Adrenal gland (tissue), 9 donors: ENCODE measurements at regions not wholly inside any gene's neighbourhood (a gene's known extent, or its start where the extent isn't known, plus 50 kb on each side); places are given as distances from the start of the nearest gene placed in this dataset.

Source experiments
- DNase-seq, 7 donors: peaks; one replicate each; pipeline ENCODE4 v3.0.0-alpha.2; 2019 to 2020
- H3K27ac ChIP-seq, 5 donors: fragments of 200-600 bp; sonication (generic) in 4 of 5; 1 replicate in 3 of 5; 2 replicates in 2 of 5; pipeline versions ENCODE4 v1.5.1 to v1.8.0; 2016 to 2020; ENCODE audit warnings: mild to moderate bottlenecking in 1 of 5
- H3K27me3 ChIP-seq: fragments of 200-600 bp; 2 replicates; pipeline ENCODE4 v1.8.0; 2021
- H3K36me3 ChIP-seq, 2 donors: fragments of 200-600 bp; replicated peaks in 1 of 2; 1 replicate in 1 of 2; 2 replicates in 1 of 2; pipeline versions ENCODE4 v1.5.1 to v1.8.0; 2018 to 2022
- H3K4me1 ChIP-seq, 2 donors: fragments of 200-600 bp; replicated peaks in 1 of 2; 1 replicate in 1 of 2; 2 replicates in 1 of 2; pipeline versions ENCODE4 v1.5.1 to v1.8.0; 2018 to 2021
- H3K4me3 ChIP-seq, 4 donors: fragments of 200-600 bp; sonication (generic) in 3 of 4; one replicate each; pipeline ENCODE4 v1.5.1; 2016 to 2018
- H3K9me3 ChIP-seq, 3 donors: fragments of 200-600 bp; sonication (generic) in 1 of 3; replicated peaks in 1 of 3; 1 replicate in 2 of 3; 2 replicates in 1 of 3; pipeline versions ENCODE4 v1.5.1 to v1.8.0; 2016 to 2021
- CTCF ChIP-seq, 6 experiments: fragments of 450-650 bp in 4 of 6; fragments of 200-600 bp in 2 of 6; sonication (generic) in 1 of 6; IDR thresholded peaks; 1 replicate in 5 of 6; 2 replicates in 1 of 6; pipeline versions ENCODE4 v1.5.1 to v1.8.0; 2016 to 2021; ENCODE audit warnings: antibody characterized with exemption in 6 of 6, mild to moderate bottlenecking in 2 of 6, moderate library complexity in 1 of 6
- POLR2A ChIP-seq, 2 donors: fragments of 450-650 bp; IDR thresholded peaks; one replicate each; pipeline ENCODE4 v1.6.1; 2017; ENCODE audit warnings: antibody characterized with exemption in 2 of 2, mild to moderate bottlenecking in 2 of 2, moderate library complexity in 1 of 2
- WGBS, 4 donors: extraction: QIAGEN DNeasy Blood & Tissue Kit in 2 of 4; methylation state at CpG; one replicate each; pipeline versions ENCODE4 v1.1.5 to v1.1.7; 2013 to 2017; 5-methylcytosine and 5-hydroxymethylcytosine counted together
- intact Hi-C, 2 donors: fragments of 100-400 bp; cut with DNase I; formaldehyde crosslinking; loops; one replicate each; pipeline versions ENCODE4 v1.14.1 to v1.15.0; 2022 to 2023
- donor health status: healthy with polysubstance abuse.
- donor health status: Bipolar disorder and iron deficiency.
- donor health status: DM: yes; HTN: yes; CAD: no.
- donor health status: DM: no; HTN: no; CAD: no.
- donor health status: DM: no; HTN: no; CAD: no.

DNA sequence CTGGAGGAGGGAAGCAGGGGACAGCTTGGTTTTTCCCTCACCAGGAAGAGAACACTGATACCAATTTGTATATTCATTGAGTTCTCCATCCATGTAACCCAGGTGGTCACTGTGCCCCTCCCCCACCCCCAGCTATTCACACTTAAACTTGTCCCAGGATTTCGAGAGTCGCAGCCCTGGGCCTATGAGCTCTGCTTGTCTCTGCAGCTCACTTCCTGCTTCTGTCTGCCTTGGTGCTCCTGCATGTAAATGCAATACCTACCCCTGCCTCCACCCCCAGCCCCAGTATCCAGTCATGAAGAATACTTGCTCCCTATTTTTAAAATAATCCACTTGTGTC, 452.2 kb downstream of the BCL11B start:
- DNase-seq: no peak
- Histone ChIP-seq H3K27me3 (no peaks in the 10 kb centered on the region), H3K4me1 (peaks cover 0 to 4% of the 10 kb centered on the region in 2 donors), H3K9me3 (no peaks in the 10 kb centered on the region), H3K27ac (no peak overlapping the region), H3K4me3 (no peak overlapping the region), H3K36me3 (no peaks in the 10 kb centered on the region)
- intact Hi-C loops: no loop called here
- 66 to 73% (median 69%) methylated on average over 2 of the region's 2 CpGs for WGBS, 4 donors
- TF ChIP-seq CTCF (IDR thresholded peaks at IDR 0.05) (no peak), POLR2A (IDR thresholded peaks at IDR 0.05) (no peak)

GRCh38 chr14:98822917-98823316, 449.1 kb downstream of the BCL11B start:
- Histone ChIP-seq H3K27me3 (no peaks in the 10 kb centered on the region), H3K4me1 (peaks cover 0 to 4% of the 10 kb centered on the region in 2 donors), H3K9me3 (no peaks in the 10 kb centered on the region), H3K4me3 (no peak overlapping the region), H3K27ac (no peak overlapping the region), H3K36me3 (no peaks in the 10 kb centered on the region)
- WGBS, 4 donors: 58 to 69% (median 65%) methylated on average over 3 of the region's 3 CpGs
- no peak for TF ChIP-seq CTCF (IDR thresholded peaks at IDR 0.05)
- no peak for TF ChIP-seq POLR2A (IDR thresholded peaks at IDR 0.05)
- DNase-seq: no peak
- intact Hi-C loops: no loop called here

- no peaks in the 10 kb centered on the region for H3K27me3 ChIP-seq
- WGBS, 4 donors: 45 to 55% (median 54%) methylated on average over 1 of the region's 1 CpG
- TF ChIP-seq POLR2A (IDR thresholded peaks at IDR 0.05): no peak
- no peak for TF ChIP-seq CTCF (IDR thresholded peaks at IDR 0.05)
- H3K36me3 ChIP-seq: no peaks in the 10 kb centered on the region
- no peak overlapping the region for H3K27ac ChIP-seq
- peaks cover 0 to 4% of the 10 kb centered on the region in 2 donors for H3K4me1 ChIP-seq
- no peak overlapping the region for H3K4me3 ChIP-seq
- DNase-seq: no peak
- H3K9me3 ChIP-seq: no peaks in the 10 kb centered on the region
- intact Hi-C loops: no loop called here
Observed at GRCh38 chr14:98826618-98827017, 445.4 kb downstream of the BCL11B start.

- 85 to 87% (median 86%) methylated on average over 2 of the region's 2 CpGs for WGBS, 4 donors
- Histone ChIP-seq H3K36me3 (no peaks in the 10 kb centered on the region), H3K27me3 (peaks cover 5% of the 10 kb centered on the region), H3K9me3 (no peaks in the 10 kb centered on the region), H3K27ac (no peak overlapping the region), H3K4me1 (no peaks in the 10 kb centered on the region), H3K4me3 (no peak overlapping the region)
- intact Hi-C loops: no loop called here
- DNase-seq: no peak
- TF ChIP-seq CTCF (IDR thresholded peaks at IDR 0.05) (no peak), POLR2A (IDR thresholded peaks at IDR 0.05) (no peak)
Observed at GRCh38 chr14:98834119-98834518, 437.9 kb downstream of the BCL11B start.
